HepG2 (cell line): ENCODE measurements at regions not wholly inside any gene's neighbourhood (a gene's known extent, or its start where the extent isn't known, plus 50 kb on each side); places are given as distances from the start of the nearest gene placed in this dataset.

Experiments
- ATAC-seq: fragments of 200-7000 bp; cut with Tn5 transposase; 3 replicates; pipeline ENCODE4 v1.9.1; 2020; ENCODE audit warnings: mild to moderate bottlenecking, moderate library complexity
- BruUV-seq: library from RNA; stranded (reverse); fragments of 400-500 nt; replicated peaks from 2 replicates; lab custom pipeline; 2021; lab: Mats Ljungman, UMichigan
- CTCF ChIA-PET: fragments of 300-600 bp; formaldehyde crosslinking; extraction: SDS; loops from one replicate; lab custom pipeline; 2021; ENCODE audit warnings: low total read pairs, inconsistent platforms, low intra/inter-chr PET ratio; lab: Yijun Ruan, JAX
- POLR2A ChIA-PET: fragments of 350-600 bp; sonication (Branson Sonifier 250); formaldehyde crosslinking; loops from one replicate; lab custom pipeline; 2020; ENCODE audit warnings: antibody characterized with exemption, inconsistent platforms; lab: Yijun Ruan, JAX
- DNase-seq: peaks from one replicate; pipeline ENCODE4 v3.0.0-alpha.2; 2015; ENCODE audit warnings: low spot score
- FAIRE-seq: peaks from 3 replicates; lab custom pipeline; 2011; peaks lifted over from hg19 to GRCh38; lab: Jason Lieb, UNC
- H2AFZ ChIP-seq: one replicate; pipeline ENCODE4 v1.6.1; 2011; ENCODE audit warnings: low read length, inconsistent platforms
- H3K27ac ChIP-seq: fragments of 300-600 bp; 3 replicates; pipeline ENCODE4 v1.8.0; 2011; ENCODE audit warnings: mixed run types, mild to moderate bottlenecking, mixed read lengths, low read length, inconsistent platforms; ENCODE audit not compliant: insufficient read depth; ENCODE audit errors: extremely low read length
- H3K27me3 ChIP-seq, 2 experiments: fragments of 200-600 bp in 1 of 2; 2 replicates in 1 of 2; 3 replicates in 1 of 2; pipeline versions ENCODE4 v1.6.0 to v1.8.0; 2011; ENCODE audit warnings: low read length in 2 of 2, mild to moderate bottlenecking in 2 of 2, moderate library complexity in 2 of 2, inconsistent platforms in 1 of 2; ENCODE audit not compliant: insufficient read depth in 2 of 2, control insufficient read depth in 1 of 2
- H3K36me3 ChIP-seq, 2 experiments: fragments of 200-600 bp in 1 of 2; replicated peaks in 1 of 2; 2 replicates in 1 of 2; 3 replicates in 1 of 2; pipeline versions ENCODE4 v1.5.1 to v1.8.0; 2011; ENCODE audit warnings: low read length in 2 of 2, inconsistent platforms in 1 of 2; ENCODE audit not compliant: insufficient read depth in 2 of 2, control insufficient read depth in 1 of 2
- H3K4me1 ChIP-seq: 2 replicates; pipeline ENCODE4 v1.5.1; 2012; ENCODE audit warnings: low read length, inconsistent platforms; ENCODE audit not compliant: insufficient read depth
- H3K4me2 ChIP-seq: 2 replicates; pipeline ENCODE4 v1.6.0; 2011; ENCODE audit warnings: low read depth, low read length, inconsistent platforms
- H3K4me3 ChIP-seq, 3 experiments: fragments of 200-600 bp in 1 of 3; sonication (generic), shearing (Covaris generic) in 1 of 3; replicated peaks in 1 of 3; 2 replicates each; pipeline ENCODE4 v1.5.1; 2011 to 2016; ENCODE audit warnings: low read length in 3 of 3, inconsistent platforms in 2 of 3, low read depth in 2 of 3, mild to moderate bottlenecking in 2 of 3, control low read depth in 1 of 3, mixed read lengths in 1 of 3; ENCODE audit not compliant: insufficient read depth in 1 of 3
- H3K79me2 ChIP-seq: one replicate; pipeline ENCODE4 v1.6.1; 2011; ENCODE audit warnings: low read length, inconsistent platforms; ENCODE audit not compliant: insufficient read depth
- H3K9ac ChIP-seq: 2 replicates; pipeline ENCODE4 v1.6.0; 2011; ENCODE audit warnings: mild to moderate bottlenecking, low read depth, low read length, inconsistent platforms; ENCODE audit not compliant: insufficient read depth
- H3K9me3 ChIP-seq: 2 replicates; pipeline ENCODE4 v1.5.1; 2012; ENCODE audit warnings: mild to moderate bottlenecking, low read length
- H4K20me1 ChIP-seq: 2 replicates; pipeline ENCODE4 v1.6.0; 2011; ENCODE audit warnings: inconsistent platforms, mild to moderate bottlenecking, low read length, moderate library complexity; ENCODE audit not compliant: insufficient read depth
- AGO1 ChIP-seq: fragments of 200-400 bp; formaldehyde crosslinking; IDR thresholded peaks from 2 replicates; pipeline ENCODE4 v1.6.1; 2017; ENCODE audit warnings: mild to moderate bottlenecking, low read depth, low read length, moderate library complexity; ENCODE audit not compliant: poor library complexity, severe bottlenecking
- ERF ChIP-seq: IDR thresholded peaks from 2 replicates; pipeline ENCODE4 v1.6.1; 2018; ENCODE audit warnings: missing biosample characterization, missing genetic modification reagents
- ESRRA ChIP-seq: sonication (generic); formaldehyde crosslinking; IDR thresholded peaks from 2 replicates; pipeline ENCODE4 v1.5.1; 2020; ENCODE audit warnings: mild to moderate bottlenecking, low read depth, missing genetic modification reagents
- GABPB1 ChIP-seq: IDR thresholded peaks from 2 replicates; pipeline ENCODE4 v1.6.1; 2016; ENCODE audit warnings: mild to moderate bottlenecking, missing genetic modification reagents, moderate library complexity, missing compliant biosample characterization
- HNF1B ChIP-seq: sonication (generic); formaldehyde crosslinking; IDR thresholded peaks from 2 replicates; pipeline ENCODE4 v1.5.1; 2020; ENCODE audit warnings: mild to moderate bottlenecking, moderate library complexity, missing genetic modification reagents
- RERE ChIP-seq: IDR thresholded peaks from 2 replicates; pipeline ENCODE4 v1.6.1; 2016; ENCODE audit warnings: low read depth, missing genetic modification reagents, missing compliant biosample characterization
- SP1 ChIP-seq, 2 experiments: fragments of 450-650 bp in 1 of 2; sonication (generic) in 1 of 2; formaldehyde crosslinking in 1 of 2; IDR thresholded peaks; 2 replicates each; pipeline versions ENCODE4 v1.4.0 to v1.6.1; 2016 to 2020; ENCODE audit warnings: missing genetic modification reagents in 1 of 2
- YEATS4 ChIP-seq: sonication (generic); formaldehyde crosslinking; IDR thresholded peaks from 2 replicates; pipeline ENCODE4 v1.4.0; 2020; ENCODE audit warnings: missing genetic modification reagents, borderline replicate concordance
- ZFP91 ChIP-seq: sonication (generic); formaldehyde crosslinking; IDR thresholded peaks from 2 replicates; pipeline ENCODE4 v1.9.0; 2022; ENCODE audit warnings: missing genetic modification reagents, mild to moderate bottlenecking, borderline replicate concordance
- ZNF720 ChIP-seq: sonication (generic); formaldehyde crosslinking; IDR thresholded peaks from 2 replicates; pipeline ENCODE4 v1.4.0; 2020; ENCODE audit warnings: missing genetic modification reagents
- WGBS: methylation state at CpG from one replicate; pipeline ENCODE4 v1.1.6; 2017; ENCODE audit warnings: low lambda C conversion rate; 5-methylcytosine and 5-hydroxymethylcytosine counted together
- in situ Hi-C: cut with HindIII; loops from 2 replicates; pipeline ENCODE4 v1.10.0; 2017; ENCODE audit warnings: low pct_unique_long_range_greater_than_20kb; ENCODE audit not compliant: extremely low pct_ligation_motif_present
- intact Hi-C: fragments of 100-400 bp; cut with micrococcal nuclease; formaldehyde crosslinking; loops from one replicate; pipeline ENCODE4 v1.10.0; 2022; ENCODE audit not compliant: unreplicated experiment

- Histone ChIP-seq H3K4me3 (no peak overlapping the region), H3K27ac (no peak overlapping the region), H3K79me2 (no peaks in the 10 kb centered on the region), H3K9me3 (no peaks in the 10 kb centered on the region), H2AFZ (no peak overlapping the region), H3K9ac (no peak overlapping the region), H4K20me1 (no peaks in the 10 kb centered on the region), H3K27me3 (0 out of 5 replicates have a peak, but pooled peaks cover 0 to 3% of the 10 kb centered on the region in 2 experiments), H3K4me2 (no peak overlapping the region), H3K4me1 (no peaks in the 10 kb centered on the region), H3K36me3 (no peaks in the 10 kb centered on the region)
- in situ Hi-C loops (no loop called here), intact Hi-C loops (no loop called here)
- ATAC-seq (no peak), FAIRE-seq (no peak), DNase-seq (no peak)
- no TSS peak for BruUV-seq
- no peak for TF ChIP-seq ZFP91 (CRISPR knock-in tag)
- POLR2A ChIA-PET: no interaction called here
- WGBS: 9% methylated on average over 2 of the region's 2 CpGs
- CTCF ChIA-PET: no interaction called here
Observed at GRCh38 chr7:67990716-67991115, 994.1 kb downstream of the TYW1 start.

- Histone ChIP-seq H3K4me2 (no peak overlapping the region), H3K27me3 (0 out of 5 replicates have a peak, but pooled peaks cover 0 to 3% of the 10 kb centered on the region in 2 experiments), H2AFZ (no peak overlapping the region), H3K9me3 (no peaks in the 10 kb centered on the region), H3K4me3 (no peak overlapping the region), H3K79me2 (no peaks in the 10 kb centered on the region), H3K9ac (no peak overlapping the region), H4K20me1 (no peaks in the 10 kb centered on the region), H3K27ac (no peak overlapping the region), H3K36me3 (no peaks in the 10 kb centered on the region), H3K4me1 (no peaks in the 10 kb centered on the region)
- ChIA-PET CTCF (no interaction called here), POLR2A (no interaction called here)
- DNase-seq (no peak), FAIRE-seq (no peak), ATAC-seq (no peak)
- intact Hi-C loops: no loop called here
- in situ Hi-C loops: no loop called here
- BruUV-seq: no TSS peak
- 46% methylated on average over 8 of the region's 8 CpGs for WGBS
- TF ChIP-seq YEATS4 (no peak), GABPB1 (no peak), HNF1B (CRISPR knock-in tag) (no peak), AGO1 (no peak), ESRRA (CRISPR knock-in tag) (no peak), ZNF720 (CRISPR knock-in tag) (no peak), RERE (CRISPR knock-in tag) (no peak), ERF (CRISPR knock-in tag) (no peak), SP1 (IDR thresholded peaks at IDR 0.05) (no peak), SP1 (CRISPR knock-in tag; IDR thresholded peaks at IDR 0.05) (no peak)
Observed at GRCh38 chr7:67992287-67992686, 995.7 kb downstream of the TYW1 start.
